CD4-positive, alpha-beta T cell treated with Interleukin-17A for 1 hour (primary cell): ENCODE measurements at regions not wholly inside any gene's neighbourhood (a gene's known extent, or its start where the extent isn't known, plus 50 kb on each side); places are given as distances from the start of the nearest gene placed in this dataset.

Experiments used
- DNase-seq: peaks from one replicate; pipeline ENCODE4 v3.0.0-alpha.2; 2020

DNA sequence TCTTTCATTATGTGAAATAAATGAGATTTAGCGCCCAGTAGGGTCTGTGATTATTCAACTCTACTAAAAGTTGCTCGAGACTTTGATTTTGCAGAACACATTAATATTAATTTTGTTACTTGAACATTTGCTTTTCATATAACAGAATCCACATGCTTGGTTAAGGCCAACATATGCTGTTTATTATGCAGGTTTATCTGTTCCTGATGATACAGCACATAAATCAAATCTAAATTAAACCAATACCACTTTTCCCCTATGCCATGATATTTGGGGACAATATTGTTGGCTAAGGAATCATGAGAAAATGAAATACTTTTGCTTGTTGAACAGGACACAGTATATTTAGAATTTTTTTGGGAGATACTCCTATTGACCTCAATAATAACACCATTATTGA, 291.1 kb downstream of the USP25 start:
- no peak for DNase-seq

DNA sequence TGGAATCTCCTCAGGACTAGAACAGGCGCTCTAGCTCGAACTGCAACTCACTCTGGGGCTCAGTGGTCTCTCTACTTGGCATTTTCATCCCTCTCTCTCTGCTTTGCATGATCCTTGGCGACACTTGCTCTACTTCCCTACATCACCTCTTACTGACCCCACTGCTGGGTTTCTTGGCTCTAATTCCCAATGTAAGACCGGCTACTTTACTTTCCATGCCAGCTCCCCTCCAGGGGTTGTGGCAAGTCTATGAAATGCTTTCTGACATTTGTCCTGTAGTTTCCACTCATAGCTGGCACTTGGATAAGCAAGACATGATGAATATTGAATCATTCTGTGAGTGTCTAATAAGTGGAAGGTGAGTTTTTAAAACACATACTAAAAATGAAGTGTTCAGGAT, 292.3 kb downstream of the USP25 start:
- no peak for DNase-seq

- no peak for DNase-seq
Observed at GRCh38 chr21:16022921-16023320, 293.1 kb downstream of the USP25 start.

DNA sequence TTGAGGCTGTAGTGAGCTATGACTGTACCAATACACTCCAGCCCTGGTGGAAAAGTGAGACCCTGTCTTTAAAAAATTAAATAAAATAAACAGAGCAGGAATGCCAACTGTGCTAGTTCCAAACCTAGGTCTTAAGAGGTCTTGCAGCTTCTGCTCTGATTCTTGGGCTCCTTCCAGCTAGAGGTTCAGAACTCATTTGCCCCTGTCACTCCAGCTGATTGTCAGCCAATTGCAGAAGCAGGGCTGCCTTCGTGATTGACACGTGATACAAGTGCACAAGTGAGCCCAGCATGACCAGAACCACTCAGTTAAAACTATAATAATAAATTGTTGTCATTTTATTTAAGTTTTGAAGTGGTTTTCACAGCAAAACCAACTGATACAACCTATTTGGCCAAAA, 298.4 kb downstream of the USP25 start:
- no peak for DNase-seq

GRCh38 chr21:16028941-16029464, 299.2 kb downstream of the USP25 start:
- no peak for DNase-seq

DNA sequence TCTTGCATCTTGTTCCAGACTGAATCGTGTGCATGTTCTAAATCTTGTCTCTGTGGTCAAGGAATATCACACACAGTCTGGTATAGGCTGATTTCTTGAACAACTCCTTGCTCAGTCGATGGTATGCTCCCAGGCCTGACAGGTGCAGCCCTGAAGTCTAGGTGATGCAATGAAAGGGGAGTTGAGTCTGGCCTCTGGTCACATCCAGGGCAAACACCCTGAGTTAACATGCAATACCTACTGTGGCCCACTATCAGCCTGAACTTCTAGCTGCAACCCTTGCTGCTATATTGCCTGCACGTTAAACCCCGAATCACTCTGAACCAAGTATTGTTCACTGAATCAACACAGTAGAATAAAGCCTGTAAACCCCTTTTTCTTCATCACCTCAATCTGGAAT, 303.4 kb downstream of the USP25 start:
- no peak for DNase-seq

- no peak for DNase-seq
Observed at GRCh38 chr21:16034446-16035190, 304.8 kb downstream of the USP25 start.

GRCh38 chr21:16037421-16037955, 307.7 kb downstream of the USP25 start:
- no peak for DNase-seq

GRCh38 chr21:16040601-16041000, 310.8 kb downstream of the USP25 start:
- DNase-seq: no peak

GRCh38 chr21:16044676-16045075, 314.9 kb downstream of the USP25 start:
- no peak for DNase-seq

GRCh38 chr21:16046656-16047330, 317.0 kb downstream of the USP25 start:
- DNase-seq: no peak

GRCh38 chr21:16047904-16048303, 318.1 kb downstream of the USP25 start:
- DNase-seq: no peak

DNA sequence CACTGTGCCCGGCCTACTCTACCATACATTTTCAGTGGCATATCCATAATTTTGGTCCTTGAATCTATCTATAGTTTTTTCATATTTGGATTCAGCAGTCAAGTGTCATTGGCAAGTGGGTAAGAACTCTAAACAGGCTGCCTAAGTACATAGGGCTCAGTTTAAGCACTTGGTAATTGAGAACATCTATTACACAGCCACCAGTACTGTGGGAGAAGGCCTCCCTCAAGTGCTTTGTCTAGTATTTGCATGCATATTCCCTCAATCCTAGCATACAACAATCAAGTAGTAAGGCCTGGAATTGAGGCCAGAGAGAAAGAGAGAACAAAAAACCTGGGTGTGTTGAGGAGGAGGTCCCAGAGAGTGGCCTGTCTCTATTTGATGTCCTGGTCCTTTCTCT, 325.2 kb downstream of the USP25 start:
- no peak for DNase-seq

DNA sequence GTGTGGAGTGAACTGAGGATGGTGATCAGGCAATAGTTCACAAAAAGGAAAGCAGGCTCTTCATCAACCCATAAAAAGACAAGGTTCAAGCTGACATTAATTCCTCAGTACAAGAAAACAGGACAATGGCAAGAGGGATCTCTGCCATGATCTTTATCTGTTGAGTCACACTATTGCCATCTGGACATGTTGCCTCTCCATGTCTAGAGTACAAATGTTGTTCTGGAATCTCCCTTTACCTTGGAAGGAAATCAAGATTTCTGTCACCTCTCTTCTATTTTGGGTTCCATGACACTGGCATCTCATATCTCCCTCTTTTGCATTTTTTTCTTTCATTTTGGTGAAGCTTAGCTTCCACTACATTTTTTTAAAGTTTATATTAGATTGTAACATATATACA, 329.1 kb downstream of the USP25 start:
- no peak for DNase-seq

DNA sequence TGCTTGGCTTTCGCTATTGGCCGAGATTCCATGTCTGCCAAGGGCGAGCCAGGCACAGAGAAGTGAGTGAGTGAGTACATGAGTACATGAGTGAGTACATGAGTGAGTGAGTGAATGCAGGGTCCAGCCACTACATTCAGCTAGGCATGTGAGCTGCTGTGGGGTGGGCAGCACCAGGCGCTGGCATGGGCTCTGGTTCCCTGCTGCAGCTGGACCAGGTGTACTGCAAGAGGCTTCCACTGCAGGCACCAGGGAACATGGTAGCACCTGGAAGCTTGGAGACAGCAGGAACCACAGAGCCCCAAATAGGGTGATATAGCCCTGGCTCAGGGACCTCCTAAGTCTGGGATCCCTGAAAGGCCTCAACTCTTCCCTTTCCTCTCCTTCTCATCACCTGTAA, 330.2 kb downstream of the USP25 start:
- DNase-seq: no peak

DNA sequence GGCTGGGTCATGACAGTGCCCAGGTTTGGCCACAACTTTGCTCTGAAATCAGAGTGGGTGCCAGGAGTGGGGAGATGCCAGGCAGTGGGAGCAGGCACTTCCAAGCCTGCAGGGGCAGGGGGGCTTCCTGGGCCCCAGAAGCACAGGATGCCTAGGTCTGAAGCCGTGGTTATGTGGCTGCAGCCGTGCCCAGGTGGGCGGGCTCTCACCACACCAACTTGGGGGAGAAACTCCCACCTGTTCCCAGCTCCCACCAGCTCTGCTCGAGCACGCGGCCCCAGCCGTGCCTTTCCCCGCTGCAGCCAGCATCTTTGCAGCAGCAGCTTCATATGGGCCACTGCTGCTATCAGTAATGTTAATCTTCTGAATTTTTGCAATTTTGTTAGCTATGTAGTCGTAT, 331.4 kb downstream of the USP25 start:
- no peak for DNase-seq

- DNase-seq: no peak
Observed at GRCh38 chr21:16069178-16070112, 339.7 kb downstream of the USP25 start.

DNA sequence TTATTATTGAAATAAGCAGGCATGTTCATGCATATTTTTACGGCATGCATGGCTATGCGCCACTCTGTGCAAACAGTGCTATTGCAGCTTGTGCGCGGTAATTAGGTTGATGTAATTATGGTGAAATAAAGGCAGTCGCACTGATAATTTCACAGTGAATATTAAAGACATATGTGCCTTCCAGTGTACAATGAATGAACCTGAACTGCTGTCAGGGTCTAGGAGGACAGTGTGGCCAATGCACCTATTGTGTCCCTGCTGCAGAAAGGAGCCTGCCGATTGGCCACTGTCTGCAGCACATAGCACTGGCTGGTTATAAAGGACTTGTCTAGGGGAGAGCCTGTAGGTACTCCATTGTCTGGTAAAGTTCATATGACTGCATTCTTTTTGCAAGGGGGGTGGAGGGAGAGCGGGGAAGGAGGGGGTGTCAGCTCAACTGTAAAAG, 340.4 kb downstream of the USP25 start:
- DNase-seq: no peak

- no peak for DNase-seq
Observed at GRCh38 chr21:16071092-16071491, 341.3 kb downstream of the USP25 start.

GRCh38 chr21:16071761-16072160, 342.0 kb downstream of the USP25 start:
- DNase-seq: no peak

DNA sequence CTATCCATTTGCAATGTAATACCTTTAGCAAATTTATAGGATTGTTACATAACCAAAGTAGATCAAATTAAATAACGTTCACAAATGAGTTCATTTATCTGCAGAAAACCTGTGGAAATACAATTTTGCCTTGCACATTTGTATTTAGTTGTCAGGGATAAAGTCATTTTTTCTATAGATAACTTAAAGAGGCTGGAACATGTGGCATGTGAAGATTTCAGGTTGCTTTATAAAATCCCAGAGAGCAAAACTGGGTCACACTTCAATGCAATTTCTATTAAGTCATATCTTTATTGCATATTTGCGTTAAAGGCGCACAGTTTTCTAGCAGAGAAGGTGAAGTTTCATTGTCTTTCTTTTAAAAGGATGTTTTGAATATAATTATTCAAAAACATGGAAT, 342.4 kb downstream of the USP25 start:
- DNase-seq: no peak

GRCh38 chr21:16072737-16073136, 343.0 kb downstream of the USP25 start:
- DNase-seq: no peak

DNA sequence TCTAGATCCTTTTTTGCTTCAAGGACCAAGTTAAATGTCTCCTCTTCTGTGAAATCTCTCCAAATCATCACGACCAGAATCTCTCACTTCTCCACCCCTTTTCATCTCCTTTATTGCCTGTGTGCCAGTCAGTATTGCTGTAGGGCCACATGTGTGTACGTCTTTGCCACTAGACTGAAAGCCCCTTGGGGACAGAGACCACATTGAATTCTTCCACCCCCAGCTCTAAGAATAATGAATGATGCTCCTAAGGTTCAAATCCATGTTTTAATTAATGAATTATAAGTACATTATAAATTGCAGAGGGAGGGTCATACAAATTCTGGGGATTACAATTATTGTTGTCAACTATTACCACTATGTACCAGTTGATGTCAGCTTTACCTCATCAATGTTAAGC, 343.8 kb downstream of the USP25 start:
- DNase-seq: no peak
